MM.1S (cell line): ENCODE measurements at regions not wholly inside any gene's neighbourhood (a gene's known extent, or its start where the extent isn't known, plus 50 kb on each side); places are given as distances from the start of the nearest gene placed in this dataset.

Source experiments
- DNase-seq: peaks from one replicate; pipeline ENCODE4 v3.0.0-alpha.2; 2015
- H2AFZ ChIP-seq: fragments of 300-600 bp; sonication (generic); 2 replicates; pipeline ENCODE4 v1.6.0; 2016; ENCODE audit warnings: antibody characterized with exemption, low read length
- H3F3A ChIP-seq: fragments of 300-600 bp; sonication (generic); 2 replicates; pipeline ENCODE4 v1.6.1; 2016; ENCODE audit warnings: mild to moderate bottlenecking, antibody characterized with exemption, low read length, moderate library complexity, mixed read lengths; ENCODE audit not compliant: insufficient read depth
- H3K27ac ChIP-seq: fragments of 300-600 bp; sonication (generic); 2 replicates; pipeline ENCODE4 v1.5.1; 2016; ENCODE audit warnings: mild to moderate bottlenecking, low read length
- H3K27me3 ChIP-seq: fragments of 300-600 bp; sonication (generic); replicated peaks from 2 replicates; pipeline ENCODE4 v1.6.0; 2016; ENCODE audit warnings: low read length; ENCODE audit not compliant: insufficient read depth
- H3K36me3 ChIP-seq: fragments of 300-600 bp; sonication (generic); replicated peaks from 2 replicates; pipeline ENCODE4 v1.6.1; 2016; ENCODE audit warnings: mild to moderate bottlenecking, low read length, mixed read lengths; ENCODE audit not compliant: insufficient read depth
- H3K4me1 ChIP-seq: fragments of 300-600 bp; sonication (generic); 2 replicates; pipeline ENCODE4 v1.6.1; 2016; ENCODE audit warnings: low read length, mixed read lengths
- H3K4me2 ChIP-seq: fragments of 300-600 bp; sonication (generic); 2 replicates; pipeline ENCODE4 v1.6.0; 2016; ENCODE audit warnings: low read depth, low read length
- H3K4me3 ChIP-seq: fragments of 300-600 bp; sonication (generic); 2 replicates; pipeline ENCODE4 v1.5.1; 2016; ENCODE audit warnings: low read length, mixed read lengths
- H3K79me2 ChIP-seq: fragments of 300-600 bp; sonication (generic); 2 replicates; pipeline ENCODE4 v1.6.1; 2016; ENCODE audit warnings: mixed run types, low read length, mixed read lengths
- H3K9ac ChIP-seq: fragments of 300-600 bp; sonication (generic); 2 replicates; pipeline ENCODE4 v1.6.1; 2016; ENCODE audit warnings: low read length, mixed read lengths
- H3K9me2 ChIP-seq: fragments of 300-600 bp; sonication (generic); replicated peaks from 2 replicates; pipeline ENCODE4 v1.6.1; 2016; ENCODE audit warnings: mild to moderate bottlenecking, low read length, mixed read lengths; ENCODE audit not compliant: insufficient read depth
- H3K9me3 ChIP-seq: fragments of 300-600 bp; sonication (generic); replicated peaks from 2 replicates; pipeline ENCODE4 v1.6.1; 2016; ENCODE audit warnings: mild to moderate bottlenecking, low read length, mixed read lengths; ENCODE audit not compliant: insufficient read depth
- H4K20me1 ChIP-seq: fragments of 300-600 bp; sonication (generic); 2 replicates; pipeline ENCODE4 v1.6.1; 2016; ENCODE audit warnings: mild to moderate bottlenecking, low read length, moderate library complexity, mixed read lengths; ENCODE audit not compliant: insufficient read depth
- EZH2 ChIP-seq: fragments of 300-600 bp; sonication (generic); optimal IDR thresholded peaks from 2 replicates; pipeline ENCODE3; 2017; ENCODE audit warnings: low read depth, mild to moderate bottlenecking, antibody characterized with exemption, low read length, mixed read lengths
- EZH2phosphoT487 ChIP-seq: fragments of 300-600 bp; sonication (generic); IDR thresholded peaks from 2 replicates; pipeline ENCODE4 v1.6.1; 2018; ENCODE audit warnings: antibody characterized with exemption, low read length
- TF ChIP-seq, protein P1 (sequence below): fragments of 300-600 bp; sonication (generic); IDR thresholded peaks from 2 replicates; pipeline ENCODE4 v1.5.1; 2016; ENCODE audit warnings: antibody characterized with exemption, low read length, mixed read lengths

- Histone ChIP-seq H4K20me1 (no peaks in the 10 kb centered on the region), H3K36me3 (no peaks in the 10 kb centered on the region), H3K79me2 (no peaks in the 10 kb centered on the region), H3K27ac (no peak overlapping the region), H3K4me2 (no peak overlapping the region), H3K9me2 (no peaks in the 10 kb centered on the region), H3K27me3 (no peaks in the 10 kb centered on the region), H3K4me3 (no peak overlapping the region), H3K4me1 (no peaks in the 10 kb centered on the region), H3K9ac (no peak overlapping the region), H3K9me3 (no peaks in the 10 kb centered on the region), H2AFZ (no peak overlapping the region), H3F3A (no peaks in the 10 kb centered on the region)
- DNase-seq: no peak
- TF ChIP-seq EZH2 (no peak), EZH2phosphoT487 (no peak)
- TF ChIP-seq, protein P1, sequence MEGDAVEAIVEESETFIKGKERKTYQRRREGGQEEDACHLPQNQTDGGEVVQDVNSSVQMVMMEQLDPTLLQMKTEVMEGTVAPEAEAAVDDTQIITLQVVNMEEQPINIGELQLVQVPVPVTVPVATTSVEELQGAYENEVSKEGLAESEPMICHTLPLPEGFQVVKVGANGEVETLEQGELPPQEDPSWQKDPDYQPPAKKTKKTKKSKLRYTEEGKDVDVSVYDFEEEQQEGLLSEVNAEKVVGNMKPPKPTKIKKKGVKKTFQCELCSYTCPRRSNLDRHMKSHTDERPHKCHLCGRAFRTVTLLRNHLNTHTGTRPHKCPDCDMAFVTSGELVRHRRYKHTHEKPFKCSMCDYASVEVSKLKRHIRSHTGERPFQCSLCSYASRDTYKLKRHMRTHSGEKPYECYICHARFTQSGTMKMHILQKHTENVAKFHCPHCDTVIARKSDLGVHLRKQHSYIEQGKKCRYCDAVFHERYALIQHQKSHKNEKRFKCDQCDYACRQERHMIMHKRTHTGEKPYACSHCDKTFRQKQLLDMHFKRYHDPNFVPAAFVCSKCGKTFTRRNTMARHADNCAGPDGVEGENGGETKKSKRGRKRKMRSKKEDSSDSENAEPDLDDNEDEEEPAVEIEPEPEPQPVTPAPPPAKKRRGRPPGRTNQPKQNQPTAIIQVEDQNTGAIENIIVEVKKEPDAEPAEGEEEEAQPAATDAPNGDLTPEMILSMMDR: no peak
Measured at GRCh38 chr2:43073401-43073825, 153.0 kb downstream of the ZFP36L2 start.

GRCh38 chr2:43071599-43072550 is 154.5 kb downstream of the ZFP36L2 start:
- Histone ChIP-seq H3K27me3 (no peaks in the 10 kb centered on the region), H3K27ac (no peak overlapping the region), H3K4me1 (no peaks in the 10 kb centered on the region), H3K4me2 (no peak overlapping the region), H2AFZ (no peak overlapping the region), H3K4me3 (no peak overlapping the region), H3K9me2 (no peaks in the 10 kb centered on the region), H3K36me3 (no peaks in the 10 kb centered on the region), H3K9ac (no peak overlapping the region), H3F3A (no peaks in the 10 kb centered on the region), H3K79me2 (no peaks in the 10 kb centered on the region), H3K9me3 (no peaks in the 10 kb centered on the region), H4K20me1 (no peaks in the 10 kb centered on the region)
- DNase-seq: no peak
- no peak for TF ChIP-seq EZH2

GRCh38 chr2:43070676-43071502 is 155.5 kb downstream of the ZFP36L2 start:
- no peaks in the 10 kb centered on the region for H3K36me3 ChIP-seq
- H4K20me1 ChIP-seq: no peaks in the 10 kb centered on the region
- no peak overlapping the region for H2AFZ ChIP-seq
- no peak overlapping the region for H3K9ac ChIP-seq
- H3K9me3 ChIP-seq: no peaks in the 10 kb centered on the region
- H3K4me2 ChIP-seq: no peak overlapping the region
- H3K4me1 ChIP-seq: no peaks in the 10 kb centered on the region
- TF ChIP-seq EZH2phosphoT487 (no peak), EZH2 (no peak)
- TF ChIP-seq, protein P1: no peak
- no peaks in the 10 kb centered on the region for H3K9me2 ChIP-seq
- no peaks in the 10 kb centered on the region for H3F3A ChIP-seq
- H3K27me3 ChIP-seq: no peaks in the 10 kb centered on the region
- no peak for DNase-seq
- H3K27ac ChIP-seq: no peak overlapping the region
- H3K79me2 ChIP-seq: no peaks in the 10 kb centered on the region
- H3K4me3 ChIP-seq: no peak overlapping the region
